Esophagus muscularis mucosa (tissue), 4 donors: ENCODE measurements at regions not wholly inside any gene's neighbourhood (a gene's known extent, or its start where the extent isn't known, plus 50 kb on each side); places are given as distances from the start of the nearest gene placed in this dataset.

Source experiments
- DNase-seq: peaks from one replicate; pipeline ENCODE4 v3.0.0-alpha.2; 2017; ENCODE audit errors: extremely low spot score
- H3K27ac ChIP-seq, 4 donors: fragments of 200-600 bp; sonication (generic); replicated peaks in 1 of 4; 1 replicate in 3 of 4; 2 replicates in 1 of 4; pipeline ENCODE4 v1.5.1; 2016 to 2019; ENCODE audit warnings: mild to moderate bottlenecking in 1 of 4
- H3K27me3 ChIP-seq, 4 donors: fragments of 200-600 bp; sonication (generic); one replicate each; pipeline versions ENCODE4 v1.5.1 to v1.6.0; 2016 to 2019
- H3K36me3 ChIP-seq, 4 donors: fragments of 200-600 bp; sonication (generic); one replicate each; pipeline ENCODE4 v1.5.1; 2016 to 2019
- H3K4me1 ChIP-seq, 4 donors: fragments of 200-600 bp; sonication (generic); one replicate each; pipeline ENCODE4 v1.5.1; 2016 to 2019
- H3K4me3 ChIP-seq, 4 donors: fragments of 200-600 bp; sonication (generic); 1 replicate in 2 of 4; 2 replicates in 2 of 4; pipeline ENCODE4 v1.5.1; 2016 to 2019; ENCODE audit warnings: mild to moderate bottlenecking in 4 of 4, moderate library complexity in 1 of 4
- H3K9me3 ChIP-seq, 4 donors: fragments of 200-600 bp; sonication (generic); 1 replicate in 3 of 4; 2 replicates in 1 of 4; pipeline ENCODE4 v1.5.1; 2016 to 2019
- CTCF ChIP-seq, 3 experiments: fragments of 200-600 bp in 2 of 3; fragments of 450-650 bp in 1 of 3; sonication (generic) in 2 of 3; IDR thresholded peaks; one replicate each; pipeline ENCODE4 v1.5.1; 2017 to 2019; ENCODE audit warnings: antibody characterized with exemption in 3 of 3, mild to moderate bottlenecking in 2 of 3, moderate library complexity in 1 of 3
- EP300 ChIP-seq: sonication (generic); formaldehyde crosslinking; IDR thresholded peaks from one replicate; pipeline ENCODE4 v1.6.1; 2017; ENCODE audit warnings: antibody characterized with exemption
- POLR2A ChIP-seq: fragments of 450-650 bp; IDR thresholded peaks from one replicate; pipeline ENCODE4 v1.6.1; 2017; ENCODE audit warnings: antibody characterized with exemption, moderate library complexity, mild to moderate bottlenecking, low read depth
- POLR2AphosphoS5 ChIP-seq, 2 donors: sonication (generic); formaldehyde crosslinking; IDR thresholded peaks; one replicate each; pipeline ENCODE4 v1.6.1; 2017; ENCODE audit warnings: antibody characterized with exemption in 2 of 2
- WGBS: methylation state at CpG from one replicate; pipeline ENCODE4 v1.1.5; 2018; 5-methylcytosine and 5-hydroxymethylcytosine counted together
- intact Hi-C: fragments of 100-400 bp; cut with DNase I; formaldehyde crosslinking; loops from one replicate; pipeline ENCODE4 v1.15.1; 2023

- Histone ChIP-seq H3K27ac (no peak overlapping the region), H3K4me3 (no peak overlapping the region), H3K27me3 (peaks cover 0 to 11% (median 0%) of the 10 kb centered on the region in 4 donors), H3K36me3 (no peaks in the 10 kb centered on the region), H3K9me3 (peaks cover 0 to 5% (median 0%) of the 10 kb centered on the region in 4 donors), H3K4me1 (peaks cover 4 to 12% (median 10%) of the 10 kb centered on the region in 4 donors)
- 60% methylated on average over 3 of the region's 3 CpGs for WGBS
- intact Hi-C loops = loop anchor here (10.0 kb wide), 1 partner anchor 180 kb away; no protein-coding TSS in a partner anchor
- no peak for TF ChIP-seq CTCF (IDR thresholded peaks at IDR 0.05)
- TF ChIP-seq EP300 = no peak
- no peak for TF ChIP-seq POLR2A
- TF ChIP-seq POLR2AphosphoS5 (IDR thresholded peaks at IDR 0.05) = no peak
- DNase-seq = peak; percentile 80
These were observed 161.2 kb upstream of the PITX1 start for GRCh38 chr5:135195270-135195608.

- intact Hi-C loops = loop anchor here (5.0 to 10.0 kb wide), 2 partner anchors 138 to 180 kb away; no protein-coding TSS in a partner anchor
- Histone ChIP-seq H3K9me3 (peaks cover 0 to 5% (median 0%) of the 10 kb centered on the region in 4 donors), H3K4me3 (no peak overlapping the region), H3K27ac (no peak overlapping the region), H3K36me3 (no peaks in the 10 kb centered on the region), H3K27me3 (peaks cover 0 to 11% (median 0%) of the 10 kb centered on the region in 4 donors), H3K4me1 (peaks cover 4 to 12% (median 10%) of the 10 kb centered on the region in 4 donors)
- DNase-seq = peak; percentile 80
- no peak for TF ChIP-seq POLR2A
- no peak for TF ChIP-seq POLR2AphosphoS5 (IDR thresholded peaks at IDR 0.05)
- TF ChIP-seq EP300 = no peak
- TF ChIP-seq CTCF (IDR thresholded peaks at IDR 0.05) = no peak
- 85% methylated on average over 4 of the region's 4 CpGs for WGBS
These were observed 160.7 kb upstream of the PITX1 start for GRCh38 chr5:135194573-135195269.

- Histone ChIP-seq H3K4me1 (peaks cover 4 to 12% (median 10%) of the 10 kb centered on the region in 4 donors), H3K27me3 (peaks cover 0 to 11% (median 0%) of the 10 kb centered on the region in 4 donors), H3K4me3 (no peak overlapping the region), H3K36me3 (no peaks in the 10 kb centered on the region), H3K9me3 (peaks cover 0 to 5% (median 0%) of the 10 kb centered on the region in 4 donors), H3K27ac (no peak overlapping the region)
- 96% methylated on average over 2 of the region's 2 CpGs for WGBS
- TF ChIP-seq POLR2A = no peak
- no peak for TF ChIP-seq CTCF (IDR thresholded peaks at IDR 0.05)
- no peak for TF ChIP-seq POLR2AphosphoS5 (IDR thresholded peaks at IDR 0.05)
- TF ChIP-seq EP300 = no peak
- peak; percentile 78 for DNase-seq
- intact Hi-C loops = loop anchor here (5.0 to 10.0 kb wide), 2 partner anchors 138 to 179 kb away; no protein-coding TSS in a partner anchor
These were observed 160.1 kb upstream of the PITX1 start for GRCh38 chr5:135194126-135194488.

GRCh38 chr5:135193213-135194125 lies 159.4 kb upstream of the PITX1 start:
- WGBS = 82% methylated on average over 8 of the region's 8 CpGs
- H3K27ac ChIP-seq = no peak overlapping the region
- H3K27me3 ChIP-seq = peaks cover 0 to 11% (median 0%) of the 10 kb centered on the region in 4 donors
- H3K9me3 ChIP-seq = peaks cover 0 to 5% (median 0%) of the 10 kb centered on the region in 4 donors
- TF ChIP-seq EP300 (no peak), POLR2AphosphoS5 (IDR thresholded peaks at IDR 0.05) (no peak), POLR2A (no peak), CTCF (IDR thresholded peaks at IDR 0.05) (no peak)
- peak; percentile 90 for DNase-seq
- H3K4me1 ChIP-seq = peaks cover 4 to 12% (median 10%) of the 10 kb centered on the region in 4 donors
- intact Hi-C loops = loop anchor here (5.0 to 10.0 kb wide), 2 partner anchors 139 to 179 kb away; no protein-coding TSS in a partner anchor
- H3K36me3 ChIP-seq = no peaks in the 10 kb centered on the region
- H3K4me3 ChIP-seq = no peak overlapping the region
